GM23338 (cell line): ENCODE measurements at regions not wholly inside any gene's neighbourhood (a gene's known extent, or its start where the extent isn't known, plus 50 kb on each side); places are given as distances from the start of the nearest gene placed in this dataset.

Source experiments
- CREB1 ChIP-seq: fragments of 250-450 bp; sonication (Bioruptor Pico); IDR thresholded peaks from 2 replicates; pipeline ENCODE4 v1.5.0; 2020; ENCODE audit warnings: low read depth, mild to moderate bottlenecking, moderate library complexity
- EZH2 ChIP-seq: fragments of 200-600 bp; sonication (generic); IDR thresholded peaks from one replicate; pipeline ENCODE4 v1.8.0; 2017; ENCODE audit warnings: antibody characterized with exemption, mild to moderate bottlenecking, low read depth; ENCODE audit not compliant: unreplicated experiment
- EZH2phosphoT487 ChIP-seq: fragments of 200-600 bp; sonication (generic); IDR thresholded peaks from one replicate; pipeline ENCODE4 v1.8.1; 2018; ENCODE audit warnings: antibody characterized with exemption; ENCODE audit not compliant: unreplicated experiment
- JUNB ChIP-seq: IDR thresholded peaks from one replicate; pipeline ENCODE4 v1.6.1; 2016; ENCODE audit warnings: antibody characterized with exemption; ENCODE audit not compliant: unreplicated experiment
- NANOG ChIP-seq: IDR thresholded peaks from 2 replicates; pipeline ENCODE4 v1.6.1; 2016; ENCODE audit warnings: antibody characterized with exemption, borderline replicate concordance
- POLR2AphosphoS5 ChIP-seq: IDR thresholded peaks from 2 replicates; pipeline ENCODE4 v1.6.1; 2016; ENCODE audit warnings: antibody characterized with exemption, low read depth
- ZNF114 ChIP-seq: fragments of 250-450 bp; sonication (Bioruptor Pico); IDR thresholded peaks from 2 replicates; pipeline ENCODE4 v1.5.0; 2020; ENCODE audit warnings: mild to moderate bottlenecking, moderate library complexity
- ZNF331 ChIP-seq: fragments of 250-450 bp; sonication (Bioruptor Pico); IDR thresholded peaks from 2 replicates; pipeline ENCODE4 v1.5.0; 2020; ENCODE audit warnings: low read depth, mild to moderate bottlenecking, moderate library complexity
- TF ChIP-seq, protein P1 (sequence below), 2 experiments: fragments of 200-600 bp in 1 of 2; sonication (generic) in 1 of 2; conservative IDR thresholded peaks; 2 replicates each; pipeline versions ENCODE4 v1.5.1 to v1.6.1; 2016 to 2017; ENCODE audit warnings: antibody characterized with exemption in 2 of 2, low read depth in 2 of 2, mild to moderate bottlenecking in 2 of 2, moderate library complexity in 1 of 2
- TF ChIP-seq, protein P2 (sequence below): IDR thresholded peaks from one replicate; pipeline ENCODE4 v1.6.1; 2018; ENCODE audit warnings: antibody characterized with exemption; ENCODE audit not compliant: unreplicated experiment
- TF ChIP-seq, protein P3 (sequence below): IDR thresholded peaks from 2 replicates; pipeline ENCODE4 v1.6.1; 2016; ENCODE audit warnings: antibody characterized with exemption

DNA sequence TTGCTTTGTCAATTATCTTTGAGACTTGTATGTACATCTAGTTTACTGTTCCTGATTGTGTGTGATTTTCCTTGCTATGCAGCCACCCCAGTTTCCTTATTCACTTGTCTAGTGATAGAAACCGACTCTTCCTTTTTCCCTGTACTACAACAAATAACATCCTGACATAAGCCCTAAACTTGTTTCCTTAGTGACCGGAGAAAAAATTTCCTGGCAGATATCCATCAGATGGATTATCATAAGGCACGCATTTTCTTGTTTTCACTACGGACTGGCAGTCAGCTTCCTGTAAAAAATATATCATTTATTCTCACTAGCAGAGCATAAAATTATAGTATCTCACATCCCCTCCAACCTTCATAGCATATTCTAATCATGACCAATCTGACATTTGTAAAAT lies 410.7 kb downstream of the CENPC start:
- TF ChIP-seq, protein P1, sequence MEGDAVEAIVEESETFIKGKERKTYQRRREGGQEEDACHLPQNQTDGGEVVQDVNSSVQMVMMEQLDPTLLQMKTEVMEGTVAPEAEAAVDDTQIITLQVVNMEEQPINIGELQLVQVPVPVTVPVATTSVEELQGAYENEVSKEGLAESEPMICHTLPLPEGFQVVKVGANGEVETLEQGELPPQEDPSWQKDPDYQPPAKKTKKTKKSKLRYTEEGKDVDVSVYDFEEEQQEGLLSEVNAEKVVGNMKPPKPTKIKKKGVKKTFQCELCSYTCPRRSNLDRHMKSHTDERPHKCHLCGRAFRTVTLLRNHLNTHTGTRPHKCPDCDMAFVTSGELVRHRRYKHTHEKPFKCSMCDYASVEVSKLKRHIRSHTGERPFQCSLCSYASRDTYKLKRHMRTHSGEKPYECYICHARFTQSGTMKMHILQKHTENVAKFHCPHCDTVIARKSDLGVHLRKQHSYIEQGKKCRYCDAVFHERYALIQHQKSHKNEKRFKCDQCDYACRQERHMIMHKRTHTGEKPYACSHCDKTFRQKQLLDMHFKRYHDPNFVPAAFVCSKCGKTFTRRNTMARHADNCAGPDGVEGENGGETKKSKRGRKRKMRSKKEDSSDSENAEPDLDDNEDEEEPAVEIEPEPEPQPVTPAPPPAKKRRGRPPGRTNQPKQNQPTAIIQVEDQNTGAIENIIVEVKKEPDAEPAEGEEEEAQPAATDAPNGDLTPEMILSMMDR (conservative IDR thresholded peaks at IDR 0.05; ENCODE audit: low read depth in 2 of 2), result no peak
- TF ChIP-seq NANOG, result no peak
- no peak for TF ChIP-seq POLR2AphosphoS5
- no peak for TF ChIP-seq EZH2phosphoT487
- TF ChIP-seq EZH2, result no peak
- TF ChIP-seq JUNB, result no peak
- TF ChIP-seq ZNF114, result no peak
- TF ChIP-seq, protein P2, sequence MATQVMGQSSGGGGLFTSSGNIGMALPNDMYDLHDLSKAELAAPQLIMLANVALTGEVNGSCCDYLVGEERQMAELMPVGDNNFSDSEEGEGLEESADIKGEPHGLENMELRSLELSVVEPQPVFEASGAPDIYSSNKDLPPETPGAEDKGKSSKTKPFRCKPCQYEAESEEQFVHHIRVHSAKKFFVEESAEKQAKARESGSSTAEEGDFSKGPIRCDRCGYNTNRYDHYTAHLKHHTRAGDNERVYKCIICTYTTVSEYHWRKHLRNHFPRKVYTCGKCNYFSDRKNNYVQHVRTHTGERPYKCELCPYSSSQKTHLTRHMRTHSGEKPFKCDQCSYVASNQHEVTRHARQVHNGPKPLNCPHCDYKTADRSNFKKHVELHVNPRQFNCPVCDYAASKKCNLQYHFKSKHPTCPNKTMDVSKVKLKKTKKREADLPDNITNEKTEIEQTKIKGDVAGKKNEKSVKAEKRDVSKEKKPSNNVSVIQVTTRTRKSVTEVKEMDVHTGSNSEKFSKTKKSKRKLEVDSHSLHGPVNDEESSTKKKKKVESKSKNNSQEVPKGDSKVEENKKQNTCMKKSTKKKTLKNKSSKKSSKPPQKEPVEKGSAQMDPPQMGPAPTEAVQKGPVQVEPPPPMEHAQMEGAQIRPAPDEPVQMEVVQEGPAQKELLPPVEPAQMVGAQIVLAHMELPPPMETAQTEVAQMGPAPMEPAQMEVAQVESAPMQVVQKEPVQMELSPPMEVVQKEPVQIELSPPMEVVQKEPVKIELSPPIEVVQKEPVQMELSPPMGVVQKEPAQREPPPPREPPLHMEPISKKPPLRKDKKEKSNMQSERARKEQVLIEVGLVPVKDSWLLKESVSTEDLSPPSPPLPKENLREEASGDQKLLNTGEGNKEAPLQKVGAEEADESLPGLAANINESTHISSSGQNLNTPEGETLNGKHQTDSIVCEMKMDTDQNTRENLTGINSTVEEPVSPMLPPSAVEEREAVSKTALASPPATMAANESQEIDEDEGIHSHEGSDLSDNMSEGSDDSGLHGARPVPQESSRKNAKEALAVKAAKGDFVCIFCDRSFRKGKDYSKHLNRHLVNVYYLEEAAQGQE, result no peak
- TF ChIP-seq, protein P3, sequence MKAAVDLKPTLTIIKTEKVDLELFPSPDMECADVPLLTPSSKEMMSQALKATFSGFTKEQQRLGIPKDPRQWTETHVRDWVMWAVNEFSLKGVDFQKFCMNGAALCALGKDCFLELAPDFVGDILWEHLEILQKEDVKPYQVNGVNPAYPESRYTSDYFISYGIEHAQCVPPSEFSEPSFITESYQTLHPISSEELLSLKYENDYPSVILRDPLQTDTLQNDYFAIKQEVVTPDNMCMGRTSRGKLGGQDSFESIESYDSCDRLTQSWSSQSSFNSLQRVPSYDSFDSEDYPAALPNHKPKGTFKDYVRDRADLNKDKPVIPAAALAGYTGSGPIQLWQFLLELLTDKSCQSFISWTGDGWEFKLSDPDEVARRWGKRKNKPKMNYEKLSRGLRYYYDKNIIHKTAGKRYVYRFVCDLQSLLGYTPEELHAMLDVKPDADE, result no peak
- no peak for TF ChIP-seq CREB1 (CRISPR knock-in tag)
- TF ChIP-seq ZNF331 (CRISPR knock-in tag), result no peak
